AG04449 (cell line): ENCODE measurements at regions not wholly inside any gene's neighbourhood (a gene's known extent, or its start where the extent isn't known, plus 50 kb on each side); places are given as distances from the start of the nearest gene placed in this dataset.

Source experiments
- CTCF ChIA-PET: fragments of 350-600 bp; formaldehyde crosslinking; extraction: SDS; loops from one replicate; lab custom pipeline; 2021; ENCODE audit warnings: antibody characterized with exemption; lab: Yijun Ruan, JAX
- POLR2A ChIA-PET: fragments of 400-600, 350-600 bp; formaldehyde crosslinking; extraction: SDS; loops from one replicate; lab custom pipeline; 2020; ENCODE audit warnings: antibody characterized with exemption, inconsistent platforms; lab: Yijun Ruan, JAX
- DNase-seq: peaks from one replicate; pipeline ENCODE4 v3.0.0-alpha.2; 2010; ENCODE audit warnings: low read depth, low spot score
- H3K4me3 ChIP-seq: 2 replicates; pipeline ENCODE4 v1.5.1; 2011; ENCODE audit warnings: low read depth, mild to moderate bottlenecking, control low read depth, low read length
- CTCF ChIP-seq: IDR thresholded peaks from one replicate; pipeline ENCODE4 v1.5.1; 2011; ENCODE audit warnings: mild to moderate bottlenecking, moderate library complexity, low read length, control low read depth, inconsistent platforms; ENCODE audit not compliant: insufficient read depth; ENCODE audit errors: missing control alignments

GRCh38 chr2:235411905-235412485, 81.8 kb upstream of the AGAP1 start:
- DNase-seq, result no peak
- no peak for TF ChIP-seq CTCF
- ChIA-PET POLR2A (no interaction called here), CTCF (no interaction called here)
- no peak overlapping the region for H3K4me3 ChIP-seq

GRCh38 chr2:235413064-235413463, 80.8 kb upstream of the AGAP1 start:
- no peak for TF ChIP-seq CTCF
- DNase-seq, result no peak
- CTCF ChIA-PET, result no interaction called here
- POLR2A ChIA-PET, result no interaction called here
- no peak overlapping the region for H3K4me3 ChIP-seq

GRCh38 chr2:235414422-235414821, 79.4 kb upstream of the AGAP1 start:
- ChIA-PET POLR2A (no interaction called here), CTCF (no interaction called here)
- H3K4me3 ChIP-seq, result no peak overlapping the region
- DNase-seq, result no peak
- TF ChIP-seq CTCF, result no peak

- H3K4me3 ChIP-seq, result no peak overlapping the region
- TF ChIP-seq CTCF, result no peak
- POLR2A ChIA-PET, result no interaction called here
- no peak for DNase-seq
- CTCF ChIA-PET, result no interaction called here
Measured at GRCh38 chr2:235416858-235417499, 76.9 kb upstream of the AGAP1 start.

- H3K4me3 ChIP-seq, result no peak overlapping the region
- POLR2A ChIA-PET, result no interaction called here
- no peak for DNase-seq
- TF ChIP-seq CTCF, result no peak
- CTCF ChIA-PET, result interaction anchor here (0.7 kb wide), 1 partner anchor 283 kb away, joined by 3 read pairs; no protein-coding TSS in a partner anchor
Measured at GRCh38 chr2:235418918-235419317, 74.9 kb upstream of the AGAP1 start.

GRCh38 chr2:235419996-235420395, 73.8 kb upstream of the AGAP1 start:
- ChIA-PET CTCF (no interaction called here), POLR2A (no interaction called here)
- DNase-seq, result no peak
- H3K4me3 ChIP-seq, result no peak overlapping the region
- no peak for TF ChIP-seq CTCF
